Pancreas (tissue), 10 donors: ENCODE measurements at regions not wholly inside any gene's neighbourhood (a gene's known extent, or its start where the extent isn't known, plus 50 kb on each side); places are given as distances from the start of the nearest gene placed in this dataset.

Source experiments
- ATAC-seq, 4 donors: fragments of 200-7000 bp; cut with Tn5 transposase; one replicate each; pipeline versions ENCODE4 v1.8.0 to v1.9.1; 2020; ENCODE audit warnings: mild to moderate bottlenecking in 4 of 4, moderate library complexity in 4 of 4
- DNase-seq, 6 donors: peaks; one replicate each; pipeline ENCODE4 v3.0.0-alpha.2; 2020
- FAIRE-seq: peaks from 2 replicates; lab custom pipeline; 2012; peaks lifted over from hg19 to GRCh38; lab: Jason Lieb, UNC
- H3K27ac ChIP-seq, 4 donors: fragments of 200-600 bp; sonication (generic); 1 replicate in 3 of 4; 2 replicates in 1 of 4; pipeline versions ENCODE4 v1.5.0 to v1.8.0; 2020
- H3K27me3 ChIP-seq, 4 donors: fragments of 200-600 bp; one replicate each; pipeline ENCODE4 v1.8.0; 2021
- H3K36me3 ChIP-seq, 3 donors: fragments of 200-600 bp; sonication (generic) in 1 of 3; one replicate each; pipeline versions ENCODE4 v1.5.0 to v1.8.0; 2020 to 2021
- H3K4me1 ChIP-seq, 3 donors: fragments of 200-600 bp; one replicate each; pipeline ENCODE4 v1.8.0; 2021
- H3K4me3 ChIP-seq, 4 donors: fragments of 200-600 bp; sonication (generic) in 2 of 4; one replicate each; pipeline versions ENCODE4 v1.5.0 to v1.8.0; 2020 to 2021
- H3K9me3 ChIP-seq, 4 donors: fragments of 200-600 bp; one replicate each; pipeline ENCODE4 v1.8.0; 2021
- WGBS, 2 donors: extraction: QIAGEN DNeasy Blood & Tissue Kit; methylation state at CpG; one replicate each; pipeline ENCODE4 v1.1.7; 2013; 5-methylcytosine and 5-hydroxymethylcytosine counted together
- intact Hi-C, 3 donors: fragments of 100-400 bp; cut with DNase I; formaldehyde crosslinking; loops; one replicate each; pipeline versions ENCODE4 v1.11.1 to v1.14.2; 2022
- TF ChIP-seq, protein P1 (sequence below), 4 donors: fragments of 200-600 bp; sonication (generic) in 3 of 4; IDR thresholded peaks; one replicate each; pipeline versions ENCODE4 v1.5.0 to v1.8.0; 2021; ENCODE audit warnings: antibody characterized with exemption in 4 of 4
- donor health status: healthy with polysubstance abuse.
- donor health status: DM: no; HTN: no; CAD: no; lungs with moderate emphysema.
- donor health status: DM: no; HTN: no; CAD: no.
- donor health status: control.
- donor health status: control.
- donor health status: Bipolar disorder and iron deficiency.
- donor health status: DM: yes; HTN: yes; CAD: no.
- donor health status: DM: no; HTN: no; CAD: no.
- donor health status: DM: no; HTN: no; CAD: no.
- donor health status: DM: yes; HTN: yes; CAD: no.

DNA sequence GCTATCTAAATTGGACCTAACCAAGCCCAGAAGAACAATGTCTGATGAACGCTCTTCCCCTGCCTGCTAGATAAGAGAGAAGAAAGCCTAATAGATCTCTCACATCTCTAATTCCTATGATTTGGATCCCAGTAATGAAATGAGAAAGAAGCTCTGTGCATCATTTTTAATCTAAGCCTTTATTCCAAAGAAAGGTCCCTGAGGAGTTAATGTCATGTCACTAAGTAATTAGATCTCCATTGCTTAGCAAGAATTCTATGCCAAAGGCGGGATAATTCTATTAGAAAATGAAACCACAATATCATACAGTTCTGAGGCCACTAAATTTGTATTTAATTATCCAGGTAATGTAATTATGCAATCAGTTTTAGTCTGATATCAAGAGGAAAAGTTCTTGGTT is 74.2 kb upstream of the TMEM260 start:
- H3K27me3 ChIP-seq: no peaks in the 10 kb centered on the region
- intact Hi-C loops: no loop called here
- ATAC-seq: no peak
- no peak for FAIRE-seq
- 86 to 91% methylated on average over 2 of the region's 2 CpGs for WGBS, 2 donors
- H3K4me1 ChIP-seq: no peaks in the 10 kb centered on the region
- TF ChIP-seq, protein P1, sequence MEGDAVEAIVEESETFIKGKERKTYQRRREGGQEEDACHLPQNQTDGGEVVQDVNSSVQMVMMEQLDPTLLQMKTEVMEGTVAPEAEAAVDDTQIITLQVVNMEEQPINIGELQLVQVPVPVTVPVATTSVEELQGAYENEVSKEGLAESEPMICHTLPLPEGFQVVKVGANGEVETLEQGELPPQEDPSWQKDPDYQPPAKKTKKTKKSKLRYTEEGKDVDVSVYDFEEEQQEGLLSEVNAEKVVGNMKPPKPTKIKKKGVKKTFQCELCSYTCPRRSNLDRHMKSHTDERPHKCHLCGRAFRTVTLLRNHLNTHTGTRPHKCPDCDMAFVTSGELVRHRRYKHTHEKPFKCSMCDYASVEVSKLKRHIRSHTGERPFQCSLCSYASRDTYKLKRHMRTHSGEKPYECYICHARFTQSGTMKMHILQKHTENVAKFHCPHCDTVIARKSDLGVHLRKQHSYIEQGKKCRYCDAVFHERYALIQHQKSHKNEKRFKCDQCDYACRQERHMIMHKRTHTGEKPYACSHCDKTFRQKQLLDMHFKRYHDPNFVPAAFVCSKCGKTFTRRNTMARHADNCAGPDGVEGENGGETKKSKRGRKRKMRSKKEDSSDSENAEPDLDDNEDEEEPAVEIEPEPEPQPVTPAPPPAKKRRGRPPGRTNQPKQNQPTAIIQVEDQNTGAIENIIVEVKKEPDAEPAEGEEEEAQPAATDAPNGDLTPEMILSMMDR (IDR thresholded peaks at IDR 0.05): no peak
- DNase-seq: no peak
- H3K36me3 ChIP-seq: no peaks in the 10 kb centered on the region
- no peaks in the 10 kb centered on the region for H3K9me3 ChIP-seq
- no peak overlapping the region for H3K27ac ChIP-seq
- H3K4me3 ChIP-seq: no peak overlapping the region

DNA sequence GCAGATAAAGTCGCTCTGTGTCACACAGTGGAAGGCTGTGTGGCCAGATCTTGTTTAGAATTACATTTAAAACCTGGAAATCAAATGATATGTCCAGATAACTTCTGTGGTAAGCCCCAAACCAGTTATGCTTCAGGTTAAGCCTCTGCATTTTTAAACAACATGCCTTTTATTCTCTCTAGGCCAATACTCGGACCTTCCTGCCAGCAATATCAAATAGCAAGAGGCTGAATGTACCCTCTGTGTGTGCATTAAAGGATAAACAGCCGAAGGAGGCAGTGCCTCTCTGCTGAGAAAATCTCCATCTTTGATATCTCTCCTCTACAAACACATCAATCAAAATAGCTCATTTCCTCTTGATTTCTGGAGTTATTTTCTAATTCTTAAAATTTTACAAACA is 67.1 kb upstream of the TMEM260 start:
- DNase-seq: no peak
- Histone ChIP-seq H3K27me3 (no peaks in the 10 kb centered on the region), H3K4me1 (no peaks in the 10 kb centered on the region), H3K36me3 (no peaks in the 10 kb centered on the region), H3K27ac (no peak overlapping the region), H3K4me3 (no peak overlapping the region), H3K9me3 (no peaks in the 10 kb centered on the region)
- ATAC-seq: no peak
- no peak for FAIRE-seq
- TF ChIP-seq, protein P1 (IDR thresholded peaks at IDR 0.05): no peak
- WGBS, 2 donors: 57 to 69% methylated on average over 3 of the region's 3 CpGs
- intact Hi-C loops: no loop called here

DNA sequence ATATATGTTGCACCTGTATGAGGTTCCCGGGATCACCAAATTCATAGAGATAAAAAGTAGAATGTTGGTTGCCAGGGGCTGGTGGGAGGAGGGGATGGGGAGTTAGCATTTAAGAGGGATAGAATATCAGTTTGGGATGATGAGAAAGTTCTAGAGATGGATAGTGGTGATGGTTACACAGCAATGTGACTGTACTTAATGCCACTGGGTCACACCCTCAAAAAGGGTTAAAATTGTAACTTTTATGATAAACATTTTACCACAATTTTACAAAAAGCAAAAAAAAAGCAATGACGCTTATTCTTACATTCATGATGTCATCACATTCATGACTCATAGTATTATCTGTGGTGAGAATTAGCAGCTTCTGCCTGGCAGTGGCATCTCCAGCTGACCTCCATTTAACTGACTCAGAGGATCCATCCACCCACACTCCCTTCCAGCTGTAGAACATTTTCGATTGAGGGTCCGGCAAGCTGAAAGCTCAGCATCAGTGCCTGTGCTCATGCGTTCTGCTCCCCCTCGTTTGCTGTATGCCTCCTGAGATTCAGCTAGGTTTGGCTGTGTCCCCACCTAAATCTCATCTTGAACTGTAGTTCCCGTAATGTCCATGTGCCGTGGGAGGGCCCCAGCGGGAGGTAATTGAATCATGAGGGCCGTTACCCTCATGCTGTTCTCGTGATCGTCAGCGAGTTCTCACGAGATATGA is 64.8 kb upstream of the TMEM260 start:
- no peaks in the 10 kb centered on the region for H3K4me1 ChIP-seq
- ATAC-seq (no peak), DNase-seq (no peak), FAIRE-seq (no peak)
- no peaks in the 10 kb centered on the region for H3K36me3 ChIP-seq
- H3K27me3 ChIP-seq: no peaks in the 10 kb centered on the region
- 67 to 77% methylated on average over 14 of the region's 14 CpGs for WGBS, 2 donors
- no peak overlapping the region for H3K27ac ChIP-seq
- no peaks in the 10 kb centered on the region for H3K9me3 ChIP-seq
- TF ChIP-seq, protein P1 (IDR thresholded peaks at IDR 0.05): no peak
- intact Hi-C loops: no loop called here
- H3K4me3 ChIP-seq: no peak overlapping the region

DNA sequence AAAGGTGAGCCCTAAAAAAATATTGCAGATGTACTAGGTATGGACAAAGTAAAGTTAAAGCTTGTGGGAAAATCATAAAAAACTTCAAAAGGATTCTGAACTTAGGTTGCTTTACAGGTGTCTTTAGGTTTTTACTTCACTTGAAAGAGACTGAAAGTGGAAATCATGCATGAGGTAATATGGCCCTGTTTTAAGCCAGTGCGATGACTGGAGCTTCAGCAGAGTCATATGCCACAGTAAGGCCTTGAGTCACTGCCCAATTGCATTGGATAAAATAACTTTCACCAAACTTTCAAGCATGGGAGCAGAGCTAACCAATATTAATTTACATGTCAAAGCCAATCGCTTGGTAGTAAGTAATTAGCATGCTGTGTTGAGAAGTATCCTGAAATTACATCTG is 63.9 kb upstream of the TMEM260 start:
- Histone ChIP-seq H3K36me3 (no peaks in the 10 kb centered on the region), H3K4me1 (no peaks in the 10 kb centered on the region), H3K9me3 (no peaks in the 10 kb centered on the region), H3K27me3 (no peaks in the 10 kb centered on the region), H3K4me3 (no peak overlapping the region), H3K27ac (no peak overlapping the region)
- ATAC-seq: no peak
- intact Hi-C loops: no loop called here
- FAIRE-seq: no peak
- 88 to 90% methylated on average over 2 of the region's 2 CpGs for WGBS, 2 donors
- no peak for DNase-seq
- TF ChIP-seq, protein P1 (IDR thresholded peaks at IDR 0.05): no peak

DNA sequence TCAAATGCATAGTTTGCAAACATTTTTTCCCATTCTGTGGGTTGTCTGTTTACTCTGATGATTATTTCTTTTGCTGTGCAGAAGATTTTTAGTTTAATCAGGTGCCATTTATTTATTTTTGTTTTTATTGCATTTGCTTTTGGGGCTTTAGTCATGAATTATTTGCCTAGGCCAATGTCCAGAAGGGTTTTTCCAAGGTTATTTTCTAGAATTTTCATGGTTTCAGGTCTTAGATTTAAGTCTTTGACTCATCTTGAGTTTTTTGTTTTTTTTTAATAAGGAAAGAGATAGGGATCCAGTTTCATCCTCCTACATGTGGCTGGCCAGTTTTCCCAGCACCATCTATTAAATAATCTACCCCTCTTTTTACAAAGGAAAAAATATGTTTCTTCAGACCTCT is 57.2 kb upstream of the TMEM260 start:
- no peak for DNase-seq
- Histone ChIP-seq H3K4me1 (no peaks in the 10 kb centered on the region), H3K9me3 (no peaks in the 10 kb centered on the region), H3K4me3 (no peak overlapping the region), H3K27me3 (no peaks in the 10 kb centered on the region), H3K27ac (no peak overlapping the region), H3K36me3 (no peaks in the 10 kb centered on the region)
- intact Hi-C loops: no loop called here
- no peak for FAIRE-seq
- TF ChIP-seq, protein P1 (IDR thresholded peaks at IDR 0.05): no peak
- ATAC-seq: no peak
